ENCODE measurements at regions not wholly inside any gene's neighbourhood (a gene's known extent, or its start where the extent isn't known, plus 50 kb on each side); places are given as distances from the start of the nearest gene placed in this dataset.

DNA sequence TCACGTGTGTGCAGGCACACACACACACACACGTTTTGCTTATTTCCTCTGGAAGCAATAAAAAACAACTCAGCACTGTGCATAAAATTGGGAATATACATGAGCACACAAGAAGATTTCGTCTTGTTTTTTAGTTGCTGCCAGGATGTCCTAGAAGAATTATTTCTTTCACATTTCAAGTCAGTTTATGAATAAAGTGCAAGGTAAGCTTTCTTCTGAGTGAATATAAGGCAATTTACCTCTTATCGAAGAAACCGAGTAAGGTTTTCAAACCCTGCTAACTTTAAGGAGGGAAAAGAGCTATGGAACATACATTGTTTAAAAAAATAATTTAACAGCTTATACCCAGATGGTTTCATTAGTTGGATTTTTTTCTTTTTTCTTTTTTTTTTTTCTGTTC, 855.4 kb upstream of the NR2F2 start:
- DNase-seq: no peak

DNA sequence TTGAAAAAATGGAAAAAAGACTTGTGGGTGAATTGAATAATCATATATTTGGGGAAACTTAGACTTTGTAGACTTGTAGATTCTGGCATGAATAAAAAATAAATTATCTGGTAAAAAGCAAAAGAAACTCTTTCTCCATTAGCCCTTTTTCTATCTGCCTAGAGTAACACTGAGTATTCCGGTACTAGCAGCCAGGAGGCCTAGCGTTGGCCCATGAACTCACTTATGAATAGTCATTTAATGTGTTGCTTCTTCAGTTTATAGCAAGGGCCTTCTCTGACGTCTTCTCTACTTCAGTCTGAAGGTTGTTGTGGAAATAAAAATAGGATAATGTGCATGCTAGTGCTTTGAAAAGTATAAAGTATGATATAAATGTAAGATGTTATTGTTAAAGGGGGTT, 851.2 kb upstream of the NR2F2 start:
- no peak for DNase-seq

DNA sequence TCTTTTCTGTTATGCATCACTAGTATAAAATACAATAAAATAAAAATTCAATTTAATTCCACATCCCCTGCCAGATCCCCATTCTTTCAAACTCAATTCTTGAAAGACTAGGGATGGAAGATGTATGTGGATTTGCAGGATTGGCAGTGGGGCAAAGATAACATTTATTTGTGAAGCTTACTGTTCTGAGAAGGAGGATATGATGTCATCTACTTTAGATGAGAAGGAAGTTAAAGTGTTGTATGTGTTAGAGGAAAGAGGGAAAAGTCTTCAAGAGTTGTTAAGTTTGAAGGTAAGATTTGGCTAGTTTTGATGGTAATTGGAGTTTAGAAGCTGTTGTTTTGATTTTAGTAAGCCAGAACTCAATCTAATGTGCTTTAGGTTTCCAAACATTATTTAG, 845.1 kb upstream of the NR2F2 start:
- no peak for DNase-seq

DNA sequence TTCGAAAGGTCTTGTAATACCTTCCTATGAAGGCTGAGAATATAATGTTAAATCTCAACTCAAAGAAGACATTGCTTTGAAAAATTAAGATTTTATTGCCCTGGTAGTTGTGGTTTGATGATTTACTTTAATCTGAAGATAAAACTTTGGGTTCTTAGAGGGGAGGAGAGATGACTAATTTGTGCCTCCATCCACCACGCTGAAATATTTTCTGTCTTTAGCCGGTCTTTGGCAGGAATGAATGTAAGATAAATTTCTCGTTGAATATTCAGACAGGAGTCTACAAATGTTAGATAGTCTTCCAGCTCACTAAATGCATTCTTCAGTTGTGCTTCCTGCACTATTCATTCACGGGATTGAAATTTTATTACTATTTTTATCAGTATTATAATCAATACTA, 844.3 kb upstream of the NR2F2 start:
- DNase-seq: no peak

DNA sequence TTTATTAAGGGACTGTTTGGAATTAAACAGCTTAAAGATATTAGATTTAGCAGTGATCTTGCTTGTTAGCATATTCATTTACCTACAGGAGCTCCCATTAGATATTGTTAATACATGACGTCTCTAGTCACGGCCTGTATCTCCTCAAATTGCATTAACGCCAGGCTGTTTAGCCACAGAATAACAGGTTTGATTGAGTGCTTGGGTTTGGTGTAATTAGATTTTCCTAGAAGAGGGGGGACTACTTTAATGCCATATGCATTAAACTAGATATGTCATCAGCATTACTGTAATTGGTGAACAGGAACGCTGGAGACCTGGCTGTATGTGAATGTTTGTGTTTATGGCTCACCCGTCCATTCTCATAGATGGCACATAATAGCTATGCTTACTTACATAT, 841.4 kb upstream of the NR2F2 start:
- DNase-seq: no peak

DNA sequence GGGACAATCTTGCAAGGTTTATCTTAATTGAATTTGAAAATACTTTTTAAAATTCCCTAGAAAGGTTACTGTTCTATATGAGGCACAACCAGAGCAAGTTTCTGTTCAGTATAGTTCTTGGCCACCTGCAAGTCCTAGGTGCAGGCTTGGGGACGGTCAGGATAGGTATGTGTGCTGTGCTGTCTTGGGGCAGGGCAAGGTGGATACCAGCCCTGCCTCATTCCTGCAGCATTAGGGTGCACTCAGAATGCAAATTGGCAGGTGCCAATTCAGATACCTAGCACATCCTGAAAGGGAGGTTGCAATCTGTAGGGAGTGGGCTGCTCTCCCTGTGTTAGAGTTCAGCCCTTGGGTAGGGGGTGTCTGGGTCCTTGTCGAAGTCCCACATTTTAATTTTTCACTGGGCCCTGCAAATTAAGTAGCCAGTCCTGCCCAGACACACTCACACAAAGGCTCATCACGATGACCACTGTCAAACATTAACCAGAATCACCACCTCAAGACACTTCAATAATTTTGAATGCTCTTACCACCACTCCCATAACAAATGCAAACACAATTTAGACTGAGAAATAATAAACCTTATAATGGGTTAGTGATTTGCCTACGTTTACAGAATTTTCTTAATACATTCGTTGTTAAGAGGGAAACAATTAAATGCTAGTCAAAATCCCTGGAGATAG, 838.0 kb upstream of the NR2F2 start:
- no peak for DNase-seq

DNA sequence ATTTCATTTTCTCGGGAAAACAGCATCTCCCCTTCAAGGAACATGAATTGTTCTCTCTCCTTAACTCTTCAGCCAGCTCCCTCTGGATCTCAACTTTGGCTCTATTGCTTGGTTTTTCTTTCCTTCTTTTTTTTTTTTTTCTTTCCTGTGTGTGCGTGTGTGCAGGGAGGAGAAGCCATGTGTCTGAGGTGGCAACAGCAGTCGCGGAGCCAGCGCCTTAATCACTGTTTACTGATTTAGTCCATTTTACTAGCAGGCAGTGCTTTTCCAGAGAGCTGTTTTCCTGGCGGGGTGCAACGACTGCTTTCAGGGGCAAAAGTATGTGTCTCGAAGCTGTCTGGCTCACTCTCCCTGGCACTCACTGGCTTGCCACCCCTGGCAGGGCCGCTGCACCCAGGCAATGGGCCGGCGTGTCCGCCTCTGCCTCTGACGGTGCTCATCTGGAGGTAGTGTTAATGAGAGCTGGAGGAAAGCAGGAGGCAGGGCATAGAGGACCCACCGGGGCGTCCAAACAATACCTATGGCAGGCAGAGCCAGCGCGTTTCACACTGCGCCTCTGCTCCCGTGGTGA, 835.4 kb upstream of the NR2F2 start:
- DNase-seq: no peak

DNA sequence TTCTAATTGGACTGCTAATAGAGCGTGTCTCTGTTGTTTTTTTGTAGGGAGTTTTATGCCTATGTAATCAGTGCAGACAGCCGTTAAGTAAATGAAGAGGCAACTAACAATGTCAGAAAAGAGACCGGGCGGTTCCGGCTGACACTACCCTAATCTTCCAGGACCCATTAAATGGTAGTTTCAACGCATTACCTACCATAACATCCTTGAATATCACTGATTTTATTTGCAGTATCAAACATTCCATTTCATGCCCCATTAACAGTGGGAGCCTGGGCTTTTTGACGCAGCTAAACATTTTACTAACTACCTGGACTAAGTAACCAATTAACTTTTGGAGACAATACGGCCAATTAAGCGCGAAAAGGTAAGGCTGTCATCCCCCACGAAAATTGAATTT, 832.9 kb upstream of the NR2F2 start:
- no peak for DNase-seq

DNA sequence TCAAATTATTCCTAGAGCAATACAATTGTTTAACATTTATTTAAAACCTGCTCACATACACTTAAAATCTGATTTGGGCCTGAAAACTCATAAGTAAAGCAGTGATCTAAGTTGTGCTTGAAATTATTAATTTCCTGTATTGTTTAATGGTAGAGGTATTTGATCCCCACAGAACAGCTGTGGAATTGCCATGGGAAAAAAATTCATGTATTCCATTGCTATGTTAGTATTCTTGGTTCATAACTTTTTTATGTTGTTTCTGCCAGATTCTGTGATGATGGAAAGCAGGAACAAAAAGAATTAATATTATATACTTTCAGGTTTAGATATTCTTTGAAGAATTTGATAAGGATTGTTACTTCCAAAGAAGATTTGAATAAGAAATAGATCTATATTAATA, 831.5 kb upstream of the NR2F2 start:
- no peak for DNase-seq

DNA sequence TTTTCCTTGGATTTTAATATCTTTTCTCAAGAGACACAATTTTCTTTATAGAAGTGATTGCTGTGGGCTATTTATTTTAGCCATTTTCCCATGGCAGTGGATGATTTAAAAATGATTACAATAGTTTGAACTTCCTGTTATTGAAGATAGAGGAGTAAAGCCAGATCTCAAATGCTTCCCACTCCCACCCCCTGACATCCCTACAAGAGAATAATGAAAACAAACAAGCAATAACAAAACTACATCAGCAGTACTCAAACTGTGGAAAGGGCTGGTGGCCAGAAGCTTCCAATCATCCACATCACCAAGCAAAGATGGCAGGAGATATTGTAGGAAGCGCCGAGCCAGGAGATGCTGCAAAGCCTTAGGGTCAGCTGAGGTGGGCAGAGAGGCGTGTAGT, 831.1 kb upstream of the NR2F2 start:
- DNase-seq: no peak

DNA sequence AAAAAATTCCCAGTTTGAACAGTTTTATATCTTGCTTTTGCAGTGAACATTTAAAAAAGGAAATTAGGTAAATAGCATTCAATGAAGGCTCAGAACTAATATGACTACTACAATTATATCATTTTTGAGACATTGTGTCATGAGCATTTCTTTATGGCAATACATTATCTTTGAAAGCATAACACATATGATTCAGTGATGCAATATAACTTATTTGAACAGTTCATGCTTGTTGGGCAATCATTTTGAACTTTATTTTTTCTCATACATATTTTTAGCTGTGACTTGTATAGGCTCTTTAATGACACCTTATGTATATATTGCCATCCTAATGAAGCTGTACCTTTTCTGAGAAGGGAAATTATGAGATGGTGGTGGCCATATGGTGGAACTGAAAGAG, 828.6 kb upstream of the NR2F2 start:
- no peak for DNase-seq

DNA sequence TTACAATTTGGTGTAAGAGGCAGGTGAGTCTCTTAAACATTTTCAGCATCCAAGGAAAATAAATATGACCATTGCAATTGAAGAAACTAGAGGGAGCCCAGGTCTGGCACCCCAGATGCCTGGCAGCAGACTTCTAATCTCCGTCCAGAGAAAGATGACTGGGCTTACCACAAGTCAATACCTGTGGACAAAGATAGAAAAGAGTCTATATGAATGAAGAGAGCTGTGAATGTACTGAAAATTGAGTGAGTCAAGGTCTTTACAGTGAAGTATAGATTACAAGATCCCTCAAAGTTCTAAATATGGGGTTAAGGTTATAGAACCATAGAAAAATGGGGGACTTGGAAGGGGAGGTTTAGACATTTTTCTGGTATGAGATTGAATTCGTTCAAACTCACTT, 827.4 kb upstream of the NR2F2 start:
- DNase-seq: no peak

DNA sequence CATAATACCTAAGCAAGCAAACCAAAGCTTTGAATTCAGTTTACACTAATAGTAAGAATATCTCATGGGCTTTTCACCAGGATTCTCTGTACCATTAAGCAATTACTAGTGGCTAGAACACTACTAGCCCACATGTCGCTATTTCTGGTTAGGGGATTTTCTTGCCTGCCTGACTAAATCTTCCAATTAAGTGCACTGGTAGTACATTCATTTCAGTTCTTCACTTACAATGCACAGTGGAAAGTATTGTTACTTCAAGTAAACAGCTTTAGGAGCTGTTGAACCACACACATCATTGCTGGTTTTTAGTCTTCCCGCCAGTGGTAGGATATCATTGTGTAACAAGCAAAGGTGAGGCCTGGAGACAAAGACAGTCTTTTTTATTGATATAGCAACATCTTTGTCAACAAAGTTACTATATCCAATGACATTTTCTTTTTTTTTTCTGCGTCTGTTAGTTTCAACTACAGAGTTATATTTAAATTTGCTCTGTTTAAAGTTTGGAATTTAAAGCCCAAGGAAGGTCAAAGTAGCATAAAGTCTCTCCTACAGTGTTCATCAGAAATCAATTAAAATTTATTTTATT, 826.8 kb upstream of the NR2F2 start:
- DNase-seq: no peak

DNA sequence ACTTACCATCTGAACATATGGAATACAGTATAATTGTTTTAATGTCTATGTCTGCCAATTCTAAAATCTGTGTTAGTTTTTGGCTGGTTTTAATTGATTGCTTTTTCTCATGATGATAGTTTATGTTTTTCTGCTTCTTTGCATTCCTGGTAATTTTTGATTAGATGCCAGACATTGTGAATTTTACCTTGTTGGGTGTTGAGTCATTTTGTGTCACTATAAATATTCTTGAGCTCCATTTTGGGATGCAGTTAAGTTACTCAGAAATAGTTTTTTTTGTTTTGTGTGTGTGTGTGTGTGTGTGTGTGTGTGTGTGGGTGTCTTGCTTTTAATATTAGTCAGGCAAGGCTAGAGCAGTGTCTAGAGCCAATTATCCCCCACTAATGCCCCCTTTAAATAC, 818.8 kb upstream of the NR2F2 start:
- DNase-seq: no peak

DNA sequence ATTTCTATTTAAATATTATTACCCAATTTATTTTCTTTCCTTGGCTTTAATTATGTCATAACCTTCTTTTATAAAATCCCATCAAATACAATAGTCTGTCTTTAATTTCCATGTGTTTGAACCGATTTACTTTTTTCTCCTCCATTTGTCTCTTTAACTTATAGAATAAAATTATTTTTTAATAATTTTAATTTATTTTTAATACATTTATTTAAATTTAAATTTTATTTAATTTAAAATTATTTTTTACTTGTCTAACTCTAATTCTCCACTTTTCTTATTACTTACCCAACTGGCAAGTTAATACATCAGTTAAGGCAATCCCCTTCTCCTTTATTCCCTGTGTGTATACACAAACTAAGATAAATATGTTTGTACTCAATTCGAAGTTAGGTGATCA, 817.6 kb upstream of the NR2F2 start:
- no peak for DNase-seq

DNA sequence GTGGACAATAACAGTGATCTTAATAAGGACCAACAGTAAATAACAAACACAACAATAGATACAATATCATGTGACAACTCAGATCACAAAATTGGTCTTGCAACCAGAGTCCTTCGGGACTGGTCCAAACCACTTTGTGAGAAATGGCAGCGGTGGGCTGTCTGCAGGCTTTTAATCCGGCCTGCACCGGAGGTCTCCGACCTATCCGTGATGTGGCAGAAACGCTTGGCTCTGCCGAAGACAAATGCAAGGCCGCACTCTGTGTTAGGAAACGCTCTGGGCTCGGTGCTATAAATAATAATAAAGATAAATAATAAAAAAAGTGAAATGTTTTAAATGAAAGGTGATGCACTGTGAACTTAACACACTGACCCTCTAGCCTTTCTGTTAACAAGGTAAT, 810.6 kb upstream of the NR2F2 start:
- DNase-seq: no peak

DNA sequence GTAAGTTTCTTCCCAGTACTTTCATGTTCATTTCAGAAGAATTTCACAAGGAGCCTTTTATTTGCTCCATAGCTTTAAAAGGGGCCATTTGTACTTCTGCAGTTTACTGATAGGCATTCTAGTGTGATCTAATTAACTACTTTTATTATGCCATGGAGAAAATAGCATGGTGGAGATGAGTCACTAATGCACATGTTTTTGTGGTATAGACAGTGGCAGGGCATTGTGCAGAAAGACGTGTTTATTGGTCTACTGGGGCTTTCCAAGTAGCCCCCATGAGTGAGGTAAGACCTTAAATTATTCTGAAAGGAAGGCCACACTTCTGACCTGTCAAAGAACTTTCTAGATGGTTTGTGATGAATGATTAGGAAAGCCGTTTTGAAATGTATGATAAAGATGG, 810.0 kb upstream of the NR2F2 start:
- DNase-seq: no peak

DNA sequence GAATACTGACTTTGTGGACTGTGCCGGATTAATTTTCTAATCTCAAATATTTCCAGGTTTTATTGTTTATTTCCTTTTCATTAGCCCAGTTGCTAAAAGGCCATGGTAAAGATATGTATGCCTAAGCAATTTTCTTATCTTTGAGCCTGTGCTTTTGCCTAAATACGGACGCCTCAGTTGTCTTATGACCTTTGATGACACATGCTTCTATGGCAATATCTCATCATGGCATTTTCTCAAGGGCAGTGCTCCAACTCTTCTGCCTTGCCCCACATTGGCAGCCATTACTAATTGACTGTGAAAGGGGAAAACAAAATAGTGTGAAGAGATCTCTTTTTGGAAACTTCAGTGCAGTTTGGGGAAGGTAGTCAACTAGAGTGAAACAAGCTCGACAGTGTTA, 809.6 kb upstream of the NR2F2 start:
- DNase-seq: no peak

DNA sequence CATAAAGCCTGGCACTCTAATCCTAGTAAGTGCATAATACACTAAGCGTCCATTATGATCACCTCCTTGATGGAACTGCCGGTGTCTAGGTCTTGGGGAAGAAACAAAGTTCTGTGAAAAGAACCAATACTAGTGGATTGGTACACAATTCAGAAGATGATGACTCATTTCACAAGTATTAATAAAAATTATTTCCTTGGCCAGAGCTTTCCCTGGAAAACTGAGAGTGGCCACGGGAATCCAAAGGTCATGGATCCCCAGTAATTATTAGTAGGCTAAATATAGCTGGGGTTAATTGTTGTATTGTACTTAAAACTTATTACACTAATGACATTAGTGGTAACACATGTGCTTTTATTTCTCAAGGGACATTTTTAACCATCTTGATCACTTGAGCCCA, 808.0 kb upstream of the NR2F2 start:
- DNase-seq: no peak

DNA sequence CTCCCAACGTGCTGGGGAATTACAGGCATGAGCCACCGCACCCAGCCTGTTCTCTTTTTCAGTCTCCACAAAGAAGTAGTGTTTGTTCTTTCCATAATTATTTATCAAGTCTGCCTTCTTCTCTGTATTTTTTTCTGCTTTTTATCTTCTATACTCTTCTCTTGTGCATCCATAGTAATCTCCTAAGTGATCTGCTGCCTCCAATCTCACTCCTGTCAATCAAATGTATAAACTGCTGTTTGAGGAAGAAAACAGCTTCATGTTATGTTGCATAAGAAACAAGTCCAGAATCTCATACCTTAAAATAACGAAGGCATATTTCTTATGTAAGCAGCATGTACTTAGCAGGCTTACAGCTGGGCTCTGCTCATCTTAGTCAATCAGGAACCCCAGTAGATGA, 801.6 kb upstream of the NR2F2 start:
- DNase-seq: no peak

DNA sequence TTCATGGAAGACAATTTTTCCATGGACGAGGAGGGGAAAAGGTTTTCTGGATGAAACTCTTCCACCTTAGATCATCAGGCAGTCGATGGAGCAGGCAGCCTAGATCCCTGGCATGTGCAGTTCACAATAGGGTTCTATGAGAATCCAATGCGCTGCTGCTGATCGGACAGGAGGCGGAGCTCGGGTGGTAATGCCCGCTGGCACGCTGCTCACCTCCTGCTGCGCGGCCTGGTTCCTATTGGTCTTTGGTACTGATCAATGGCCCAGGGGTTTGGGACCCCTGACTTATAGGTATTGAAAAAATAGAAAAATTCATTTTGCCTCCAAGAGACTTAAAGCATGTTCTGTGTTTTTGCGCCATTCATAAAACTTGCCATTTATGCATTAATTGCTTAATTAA, 793.9 kb upstream of the NR2F2 start:
- DNase-seq: no peak

DNA sequence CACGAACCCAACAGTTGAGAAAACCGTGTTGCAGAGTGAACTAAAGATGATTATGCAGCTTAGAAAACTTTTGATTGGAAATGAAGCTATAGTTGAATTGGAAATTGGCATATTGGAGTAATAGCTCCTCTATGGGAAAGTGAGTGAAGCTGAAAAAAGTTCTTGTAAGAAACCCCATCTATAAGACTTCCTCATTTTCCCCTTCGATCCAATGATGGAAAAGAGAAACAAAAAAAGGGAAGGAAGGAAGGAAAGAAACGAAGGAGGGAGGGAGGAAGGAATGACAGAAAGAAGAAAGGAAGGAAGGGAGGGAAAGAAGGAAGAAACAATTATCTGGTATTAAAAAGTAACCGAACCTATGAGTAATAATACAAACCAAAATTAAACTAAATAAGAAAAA, 791.8 kb upstream of the NR2F2 start:
- no peak for DNase-seq

DNA sequence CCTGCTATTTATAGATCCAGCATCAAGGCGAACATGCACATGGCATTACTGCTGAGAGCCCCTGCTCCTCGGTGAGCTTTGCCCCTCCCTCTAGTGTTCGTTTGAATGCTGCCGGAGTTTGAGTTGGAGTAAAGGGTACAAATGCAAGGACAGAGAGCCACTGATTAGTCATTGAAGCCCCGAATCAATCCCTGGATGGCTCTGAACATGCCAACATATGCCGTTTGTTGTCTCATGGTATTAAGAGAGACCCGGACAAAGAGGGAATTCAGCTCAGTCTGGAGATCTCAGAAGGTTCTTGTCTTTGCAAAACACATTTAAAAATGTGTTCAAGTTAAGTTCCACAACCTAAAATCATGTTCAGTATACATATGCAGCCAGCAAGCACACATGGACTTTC, 789.2 kb upstream of the NR2F2 start:
- no peak for DNase-seq

DNA sequence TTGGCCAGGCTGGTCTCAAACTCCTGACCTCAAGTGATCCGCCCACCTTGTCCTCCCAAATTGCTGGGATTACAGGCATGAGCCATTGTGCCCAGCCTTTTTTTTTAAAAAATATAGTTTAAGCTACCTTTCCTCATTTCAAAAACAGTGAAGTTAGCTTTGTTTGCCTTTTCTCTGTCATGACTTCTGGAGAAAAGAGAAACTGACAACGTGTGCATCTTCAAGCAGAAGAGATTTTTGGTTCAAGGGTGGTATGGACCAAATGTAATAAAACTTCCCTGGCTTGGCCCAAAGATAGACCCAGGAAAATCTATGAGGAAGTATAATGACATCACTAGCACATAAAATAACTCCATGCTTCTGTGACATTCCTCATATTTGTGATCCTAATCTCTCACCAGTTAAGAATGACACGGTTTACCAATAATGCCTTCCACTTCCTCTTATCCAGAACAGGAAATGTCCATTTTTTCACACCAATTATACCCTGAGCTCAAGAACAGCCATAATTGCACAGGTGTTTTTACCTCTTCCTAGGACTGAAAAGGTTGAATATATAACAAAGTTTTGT, 781.2 kb upstream of the NR2F2 start:
- DNase-seq: no peak

DNA sequence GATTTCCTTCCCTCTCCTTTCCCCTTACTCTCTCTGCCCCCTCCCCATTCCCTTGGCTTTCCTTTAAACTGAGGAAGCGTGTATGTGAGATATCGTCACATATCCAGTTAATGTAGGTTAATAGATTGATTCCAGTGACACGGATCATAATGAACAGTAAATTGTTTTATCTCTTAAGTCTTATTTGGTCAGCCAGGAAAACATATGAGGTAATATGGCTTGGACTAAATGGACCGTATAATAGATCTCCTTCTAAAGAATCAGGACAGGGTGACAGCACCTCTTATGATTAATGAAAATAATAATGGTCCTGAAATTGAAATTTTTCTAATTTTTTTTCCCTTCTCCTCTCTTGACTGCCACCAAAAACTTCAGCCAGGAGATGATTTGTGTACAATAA, 779.8 kb upstream of the NR2F2 start:
- no peak for DNase-seq
